Endothelial cell of umbilical vein (primary cell): ENCODE measurements at regions not wholly inside any gene's neighbourhood (a gene's known extent, or its start where the extent isn't known, plus 50 kb on each side); places are given as distances from the start of the nearest gene placed in this dataset.

Experiments used
- POLR2A ChIP-seq: IDR thresholded peaks from 2 replicates; pipeline ENCODE4 v1.6.1; 2012; ENCODE audit warnings: low read depth, mild to moderate bottlenecking, control low read depth, low read length
- TF ChIP-seq, protein P1 (sequence below), 2 donors: IDR thresholded peaks; 1 replicate in 1 of 2; 2 replicates in 1 of 2; pipeline ENCODE4 v1.5.1; 2011; ENCODE audit warnings: low read length in 2 of 2, mild to moderate bottlenecking in 2 of 2, moderate library complexity in 2 of 2, control low read depth in 1 of 2, inconsistent platforms in 1 of 2, low read depth in 1 of 2; ENCODE audit not compliant: insufficient read depth in 1 of 2; ENCODE audit errors: extremely low read depth in 1 of 2
- TF ChIP-seq, protein P2 (sequence below): IDR thresholded peaks from 2 replicates; pipeline ENCODE4 v1.6.1; 2011; ENCODE audit not compliant: insufficient read depth, insufficient read length

- TF ChIP-seq, protein P1, sequence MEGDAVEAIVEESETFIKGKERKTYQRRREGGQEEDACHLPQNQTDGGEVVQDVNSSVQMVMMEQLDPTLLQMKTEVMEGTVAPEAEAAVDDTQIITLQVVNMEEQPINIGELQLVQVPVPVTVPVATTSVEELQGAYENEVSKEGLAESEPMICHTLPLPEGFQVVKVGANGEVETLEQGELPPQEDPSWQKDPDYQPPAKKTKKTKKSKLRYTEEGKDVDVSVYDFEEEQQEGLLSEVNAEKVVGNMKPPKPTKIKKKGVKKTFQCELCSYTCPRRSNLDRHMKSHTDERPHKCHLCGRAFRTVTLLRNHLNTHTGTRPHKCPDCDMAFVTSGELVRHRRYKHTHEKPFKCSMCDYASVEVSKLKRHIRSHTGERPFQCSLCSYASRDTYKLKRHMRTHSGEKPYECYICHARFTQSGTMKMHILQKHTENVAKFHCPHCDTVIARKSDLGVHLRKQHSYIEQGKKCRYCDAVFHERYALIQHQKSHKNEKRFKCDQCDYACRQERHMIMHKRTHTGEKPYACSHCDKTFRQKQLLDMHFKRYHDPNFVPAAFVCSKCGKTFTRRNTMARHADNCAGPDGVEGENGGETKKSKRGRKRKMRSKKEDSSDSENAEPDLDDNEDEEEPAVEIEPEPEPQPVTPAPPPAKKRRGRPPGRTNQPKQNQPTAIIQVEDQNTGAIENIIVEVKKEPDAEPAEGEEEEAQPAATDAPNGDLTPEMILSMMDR (IDR thresholded peaks at IDR 0.05; ENCODE audit: extremely low read depth in 1 of 2, insufficient read depth in 1 of 2, low read depth in 1 of 2, low read length in 2 of 2) = no peak
- TF ChIP-seq, protein P2, sequence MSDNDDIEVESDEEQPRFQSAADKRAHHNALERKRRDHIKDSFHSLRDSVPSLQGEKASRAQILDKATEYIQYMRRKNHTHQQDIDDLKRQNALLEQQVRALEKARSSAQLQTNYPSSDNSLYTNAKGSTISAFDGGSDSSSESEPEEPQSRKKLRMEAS = no peak
- TF ChIP-seq POLR2A = no peak
Observed at GRCh38 chr3:144815655-144816054, 844.0 kb downstream of the DIPK2A start.
